ENCODE measurements at regions not wholly inside any gene's neighbourhood (a gene's known extent, or its start where the extent isn't known, plus 50 kb on each side); places are given as distances from the start of the nearest gene placed in this dataset.

GRCh38 chr4:111806331-111806730 is 338.9 kb upstream of the FAM241A start:
- TF ChIP-seq CTCF (IDR thresholded peaks at IDR 0.05) = peak in 1 of 4 donors; percentile 30
- TF ChIP-seq POLR2A (IDR thresholded peaks at IDR 0.05) = no peak

Measured in right lobe of liver (tissue), 4 donors.